HFFc6 (cell line): ENCODE measurements at regions not wholly inside any gene's neighbourhood (a gene's known extent, or its start where the extent isn't known, plus 50 kb on each side); places are given as distances from the start of the nearest gene placed in this dataset.

Source experiments
- DNase-seq: peaks from one replicate; pipeline ENCODE4 v3.0.0-alpha.2; 2018
- H3K27ac Mint-ChIP-seq: 2 replicates; pipeline ENCODE4 v1.8.0; 2020; ENCODE audit warnings: mild to moderate bottlenecking, mixed read lengths
- H3K27me3 Mint-ChIP-seq: 2 replicates; pipeline ENCODE4 v1.8.0; 2021; ENCODE audit warnings: mild to moderate bottlenecking, moderate library complexity, mixed read lengths; ENCODE audit not compliant: insufficient read depth
- H3K36me3 Mint-ChIP-seq: 2 replicates; pipeline ENCODE4 v1.8.0; 2021; ENCODE audit warnings: low read depth, mixed read lengths
- H3K4me1 Mint-ChIP-seq: 2 replicates; pipeline ENCODE4 v1.8.0; 2020; ENCODE audit warnings: low read depth, mixed read lengths
- H3K4me3 Mint-ChIP-seq: 2 replicates; pipeline ENCODE4 v1.8.0; 2020; ENCODE audit warnings: mild to moderate bottlenecking, moderate library complexity, mixed read lengths
- H3K9me3 Mint-ChIP-seq: 2 replicates; pipeline ENCODE4 v1.8.0; 2020; ENCODE audit warnings: mild to moderate bottlenecking, mixed read lengths
- TF ChIP-seq, protein P1 (sequence below): fragments of 200-600 bp; sonication (generic); IDR thresholded peaks from 2 replicates; pipeline ENCODE4 v1.5.0; 2021; ENCODE audit warnings: antibody characterized with exemption, mild to moderate bottlenecking

DNA sequence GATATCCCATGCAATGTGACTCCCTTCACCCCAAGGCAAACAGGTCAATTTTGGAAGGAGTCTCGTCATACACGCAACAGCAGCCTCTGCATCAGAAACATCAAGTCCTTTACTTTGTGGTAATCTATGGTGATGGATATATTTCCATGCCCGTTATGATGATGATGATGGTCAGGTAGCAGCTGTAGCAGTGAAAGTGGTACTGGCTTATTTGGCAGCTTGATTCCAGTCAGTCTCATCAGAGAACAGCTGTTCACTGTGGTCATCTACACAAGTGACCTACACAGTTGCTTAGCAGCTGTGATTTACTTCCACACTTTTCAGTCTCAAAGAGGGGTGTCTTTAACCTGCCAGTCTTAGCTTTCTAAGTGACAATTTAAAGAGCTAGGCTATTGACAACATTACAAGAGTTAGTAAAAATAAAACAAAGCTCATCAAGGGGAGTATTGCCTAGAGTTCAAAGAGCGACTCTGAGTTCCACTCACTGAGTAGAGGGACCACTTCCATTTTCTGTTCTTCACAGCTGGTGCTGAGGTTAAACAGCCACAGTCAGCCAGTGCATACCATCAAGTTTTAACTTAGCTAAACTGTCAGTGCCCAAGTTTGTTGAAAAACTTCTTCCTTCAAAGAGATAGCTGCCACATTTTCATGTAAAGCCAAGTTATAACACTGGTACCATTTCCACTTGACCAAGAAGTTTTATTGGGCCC, 587.4 kb upstream of the KCNMB2 start:
- peaks cover 9% of the 10 kb centered on the region for H3K4me1 Mint-ChIP-seq
- no peaks in the 10 kb centered on the region for H3K9me3 Mint-ChIP-seq
- 0 out of 2 replicates have a peak, but pooled peaks cover 3% of the 10 kb centered on the region for H3K36me3 Mint-ChIP-seq
- H3K27ac Mint-ChIP-seq = no peak overlapping the region
- H3K4me3 Mint-ChIP-seq = no peak overlapping the region
- TF ChIP-seq, protein P1, sequence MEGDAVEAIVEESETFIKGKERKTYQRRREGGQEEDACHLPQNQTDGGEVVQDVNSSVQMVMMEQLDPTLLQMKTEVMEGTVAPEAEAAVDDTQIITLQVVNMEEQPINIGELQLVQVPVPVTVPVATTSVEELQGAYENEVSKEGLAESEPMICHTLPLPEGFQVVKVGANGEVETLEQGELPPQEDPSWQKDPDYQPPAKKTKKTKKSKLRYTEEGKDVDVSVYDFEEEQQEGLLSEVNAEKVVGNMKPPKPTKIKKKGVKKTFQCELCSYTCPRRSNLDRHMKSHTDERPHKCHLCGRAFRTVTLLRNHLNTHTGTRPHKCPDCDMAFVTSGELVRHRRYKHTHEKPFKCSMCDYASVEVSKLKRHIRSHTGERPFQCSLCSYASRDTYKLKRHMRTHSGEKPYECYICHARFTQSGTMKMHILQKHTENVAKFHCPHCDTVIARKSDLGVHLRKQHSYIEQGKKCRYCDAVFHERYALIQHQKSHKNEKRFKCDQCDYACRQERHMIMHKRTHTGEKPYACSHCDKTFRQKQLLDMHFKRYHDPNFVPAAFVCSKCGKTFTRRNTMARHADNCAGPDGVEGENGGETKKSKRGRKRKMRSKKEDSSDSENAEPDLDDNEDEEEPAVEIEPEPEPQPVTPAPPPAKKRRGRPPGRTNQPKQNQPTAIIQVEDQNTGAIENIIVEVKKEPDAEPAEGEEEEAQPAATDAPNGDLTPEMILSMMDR = no peak
- H3K27me3 Mint-ChIP-seq = no peaks in the 10 kb centered on the region
- no peak for DNase-seq

DNA sequence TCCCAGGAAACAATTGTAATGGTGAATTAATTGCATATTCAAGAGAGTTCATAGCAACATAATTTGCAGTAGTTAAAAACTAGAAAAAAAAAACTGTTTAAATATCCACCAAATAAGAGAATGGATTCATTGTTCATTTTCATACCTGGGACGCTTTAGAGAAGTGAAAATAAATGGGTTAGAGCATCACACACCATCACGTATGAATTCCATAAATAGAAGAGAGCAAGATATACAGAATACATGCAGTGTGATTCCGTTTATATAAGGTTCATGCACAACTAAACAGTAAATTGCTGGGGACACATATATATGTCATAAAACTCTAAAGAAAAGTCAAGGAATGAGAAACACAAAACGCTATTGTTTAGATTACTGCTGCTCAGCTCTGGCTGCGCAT, 577.0 kb upstream of the KCNMB2 start:
- no peaks in the 10 kb centered on the region for H3K27me3 Mint-ChIP-seq
- no peak for DNase-seq
- H3K4me1 Mint-ChIP-seq = peaks cover 17% of the 10 kb centered on the region
- H3K27ac Mint-ChIP-seq = no peak overlapping the region
- no peaks in the 10 kb centered on the region for H3K36me3 Mint-ChIP-seq
- no peak overlapping the region for H3K4me3 Mint-ChIP-seq
- no peaks in the 10 kb centered on the region for H3K9me3 Mint-ChIP-seq
- TF ChIP-seq, protein P1 = no peak

DNA sequence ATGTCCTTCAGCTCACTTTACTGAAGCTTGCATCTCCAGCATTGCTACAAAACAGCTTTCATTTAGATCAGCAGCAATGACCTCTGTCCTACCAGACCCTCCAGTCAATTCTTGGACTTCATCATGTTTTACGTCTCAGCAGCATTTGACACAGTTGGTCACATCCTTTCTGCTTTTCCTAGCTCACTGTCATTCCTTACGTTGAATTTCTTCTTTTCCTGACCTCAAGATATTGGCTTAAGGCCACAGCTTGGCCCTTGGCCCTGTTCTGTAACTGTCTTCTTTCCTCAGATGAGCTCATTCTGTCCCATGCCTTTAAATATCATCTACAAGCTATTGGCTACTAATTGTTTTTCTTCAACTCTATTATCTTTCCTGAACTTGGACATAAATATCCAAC, 576.2 kb upstream of the KCNMB2 start:
- DNase-seq = no peak
- no peaks in the 10 kb centered on the region for H3K9me3 Mint-ChIP-seq
- TF ChIP-seq, protein P1 = no peak
- no peak overlapping the region for H3K4me3 Mint-ChIP-seq
- no peaks in the 10 kb centered on the region; the same call in 1 of the 2 replicates for H3K27me3 Mint-ChIP-seq
- peaks cover 17% of the 10 kb centered on the region for H3K4me1 Mint-ChIP-seq
- H3K27ac Mint-ChIP-seq = no peak overlapping the region
- no peaks in the 10 kb centered on the region for H3K36me3 Mint-ChIP-seq

DNA sequence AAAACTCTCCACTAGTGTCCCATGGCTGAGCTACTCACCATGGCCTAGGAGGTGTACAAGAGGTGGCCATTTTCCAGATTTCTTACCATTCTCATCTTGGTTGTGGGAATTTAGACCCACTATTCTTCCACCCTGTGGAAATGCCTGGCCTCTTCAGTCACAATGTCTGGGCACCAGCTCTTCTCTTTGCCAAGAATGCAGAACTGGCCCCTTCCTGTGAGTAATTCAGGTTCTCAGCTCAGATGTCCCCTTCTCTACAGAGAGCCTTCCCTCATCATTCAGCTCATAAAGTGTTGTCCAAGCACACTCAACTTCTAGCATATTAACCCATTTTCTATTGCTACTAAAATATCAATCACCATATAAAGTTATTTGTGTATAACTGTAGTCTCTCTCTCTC, 575.5 kb upstream of the KCNMB2 start:
- Mint-ChIP-seq H3K4me3 (no peak overlapping the region), H3K27me3 (no peaks in the 10 kb centered on the region; the same call in 1 of the 2 replicates), H3K36me3 (no peaks in the 10 kb centered on the region), H3K9me3 (no peaks in the 10 kb centered on the region), H3K4me1 (peaks cover 17% of the 10 kb centered on the region), H3K27ac (no peak overlapping the region)
- TF ChIP-seq, protein P1 = no peak
- DNase-seq = no peak

DNA sequence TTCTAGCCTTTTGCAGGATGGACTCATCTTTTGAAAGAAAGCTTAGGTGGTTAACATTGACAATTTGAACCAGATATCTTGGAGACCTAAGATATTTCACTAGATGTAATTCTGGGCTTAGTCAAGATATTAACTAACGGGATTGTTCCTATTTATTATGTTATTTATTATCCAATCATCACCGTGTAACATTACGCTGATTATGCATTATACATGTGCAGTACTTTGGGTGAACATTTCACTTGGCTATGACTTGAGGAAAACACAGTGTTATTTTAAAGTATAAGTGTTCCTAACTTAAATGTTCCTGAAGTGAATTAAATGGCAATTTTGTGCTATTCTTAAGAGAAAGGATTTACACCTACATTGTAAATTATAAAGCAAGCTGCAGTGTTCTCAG, 574.5 kb upstream of the KCNMB2 start:
- Mint-ChIP-seq H3K27me3 (no peaks in the 10 kb centered on the region; the same call in 1 of the 2 replicates), H3K27ac (no peak overlapping the region), H3K4me3 (no peak overlapping the region), H3K9me3 (no peaks in the 10 kb centered on the region), H3K4me1 (peaks cover 17% of the 10 kb centered on the region), H3K36me3 (no peaks in the 10 kb centered on the region)
- no peak for DNase-seq
- TF ChIP-seq, protein P1 = no peak
